ENCODE measurements at regions not wholly inside any gene's neighbourhood (a gene's known extent, or its start where the extent isn't known, plus 50 kb on each side); places are given as distances from the start of the nearest gene placed in this dataset.
"Not testable (repeated sequence)": the region's sequence is repeated elsewhere in the genome, so short reads cannot be mapped to it uniquely, and the experiment has no call there.

GRCh38 chr13:90510319-90510718 is 837.2 kb upstream of the MIR17HG start:
- ATAC-seq (no peak), DNase-seq (ENCODE audit: low read depth in 1 of 2, low spot score in 1 of 2) (no peak), FAIRE-seq (no peak)
- ChIA-PET POLR2A (no interaction called here), CTCF (interaction anchor here (0.6 kb wide), 1 partner anchor 182 kb away, joined by 3 read pairs; no protein-coding TSS in a partner anchor)
- Histone ChIP-seq H3K4me1 (no peaks in the 10 kb centered on the region), H3K4me2 (no peak overlapping the region), H3K4me3 (no peak overlapping the region), H3K9me3 (no peaks in the 10 kb centered on the region), H3K27ac (no peak overlapping the region)
- 47% methylated on average over 2 of the region's 2 CpGs for WGBS (ENCODE audit: missing lambda C conversion rate)
- TF ChIP-seq HEYL (CRISPR knock-in tag; IDR thresholded peaks at IDR 0.05), result no peak
- no peak for TF ChIP-seq NPAS2 (CRISPR knock-in tag; IDR thresholded peaks at IDR 0.05; ENCODE audit: borderline replicate concordance)
- TF ChIP-seq NR3C1 (IDR thresholded peaks at IDR 0.05), result no peak
- no peak for TF ChIP-seq CBX8 (IDR thresholded peaks at IDR 0.05)
- no peak for TF ChIP-seq JUNB (IDR thresholded peaks at IDR 0.05)

- Histone ChIP-seq H3K4me1 (no peaks in the 10 kb centered on the region), H3K4me2 (no peak overlapping the region), H3K27ac (no peak overlapping the region), H3K4me3 (no peak overlapping the region), H3K9me3 (no peaks in the 10 kb centered on the region)
- ChIA-PET POLR2A (no interaction called here), CTCF (no interaction called here)
- WGBS (ENCODE audit: missing lambda C conversion rate), result 73% methylated on average over 2 of the region's 2 CpGs
- FAIRE-seq (no peak), DNase-seq (ENCODE audit: low read depth in 1 of 2, low spot score in 1 of 2) (no peak), ATAC-seq (no peak)
- TF ChIP-seq RNF2 (IDR thresholded peaks at IDR 0.05; ENCODE audit: borderline replicate concordance, low read depth) (no peak), MAFK (IDR thresholded peaks at IDR 0.05; ENCODE audit: partially characterized antibody) (peak; percentile 52), NFE2L2 (conservative IDR thresholded peaks at IDR 0.05; ENCODE audit: low read length) (0 out of 2 replicates have a peak, but pooled peaks have one; percentile 15)
Measured at GRCh38 chr13:90511903-90512302, 835.6 kb upstream of the MIR17HG start.

GRCh38 chr13:90514712-90515111 is 832.8 kb upstream of the MIR17HG start:
- FAIRE-seq; DNase-seq (ENCODE audit: low read depth in 1 of 2, low spot score in 1 of 2); H3K4me3 ChIP-seq; H3K9me3 ChIP-seq; CTCF ChIA-PET; POLR2A ChIA-PET; H3K4me1 ChIP-seq; ATAC-seq; H3K27ac ChIP-seq; H3K4me2 ChIP-seq: not testable (repeated sequence)
- WGBS (ENCODE audit: missing lambda C conversion rate), result 89% methylated on average over 9 of the region's 12 CpGs

GRCh38 chr13:90518417-90518816 is 829.1 kb upstream of the MIR17HG start:
- FAIRE-seq, result no peak

GRCh38 chr13:90519157-90519556 is 828.3 kb upstream of the MIR17HG start:
- ATAC-seq (no peak), FAIRE-seq (no peak), DNase-seq (ENCODE audit: low read depth in 1 of 2, low spot score in 1 of 2) (no peak)
- TF ChIP-seq NFE2L2 (conservative IDR thresholded peaks at IDR 0.05; ENCODE audit: low read length), result no peak
- TF ChIP-seq HDAC2 (IDR thresholded peaks at IDR 0.05), result no peak
- no peak for TF ChIP-seq HOXA7 (CRISPR knock-in tag; IDR thresholded peaks at IDR 0.05)
- TF ChIP-seq FOXS1 (CRISPR knock-in tag; IDR thresholded peaks at IDR 0.05), result no peak
- no peak for TF ChIP-seq PBX3 (IDR thresholded peaks at IDR 0.05)
- no peak for TF ChIP-seq CBX2 (IDR thresholded peaks at IDR 0.05; ENCODE audit: borderline replicate concordance, low read depth)
- no peak for TF ChIP-seq ZNF302 (CRISPR knock-in tag; IDR thresholded peaks at IDR 0.05)
- TF ChIP-seq RCOR1 (IDR thresholded peaks at IDR 0.05; ENCODE audit: low read depth, low read length), result no peak
- no peak for TF ChIP-seq HOXB5 (CRISPR knock-in tag; IDR thresholded peaks at IDR 0.05)
- TF ChIP-seq USF2 (IDR thresholded peaks at IDR 0.05), result no peak
- TF ChIP-seq SMC3 (IDR thresholded peaks at IDR 0.05), result no peak
- no peak for TF ChIP-seq MAX (IDR thresholded peaks at IDR 0.05)
- no peak for TF ChIP-seq GATA3 (IDR thresholded peaks at IDR 0.05; ENCODE audit: borderline replicate concordance)
- no peak for TF ChIP-seq SREBF2 (IDR thresholded peaks at IDR 0.05)
- TF ChIP-seq ATOH8 (CRISPR knock-in tag; IDR thresholded peaks at IDR 0.05; ENCODE audit: low read depth), result no peak
- no peak for TF ChIP-seq MAZ (IDR thresholded peaks at IDR 0.05; ENCODE audit: borderline replicate concordance, low read depth, low read length)
- no peak for TF ChIP-seq CHD2 (IDR thresholded peaks at IDR 0.05; ENCODE audit: low read length, partially characterized antibody)
- H3K27ac ChIP-seq, result no peak overlapping the region
- H3K4me3 ChIP-seq, result no peak overlapping the region
- H3K4me2 ChIP-seq, result no peak overlapping the region
- ChIA-PET POLR2A (no interaction called here), CTCF (interaction anchor here (0.6 kb wide), 1 partner anchor 914 kb away, joined by 4 read pairs; no protein-coding TSS in a partner anchor)
- no peaks in the 10 kb centered on the region for H3K9me3 ChIP-seq
- no CpG with 5 or more reads among the region's 3 CpGs for WGBS (ENCODE audit: missing lambda C conversion rate)
- H3K4me1 ChIP-seq, result no peaks in the 10 kb centered on the region

More at GRCh38 chr13:90518417-90518816, 829.1 kb upstream of the MIR17HG start:
- Histone ChIP-seq H3K4me1 (no peaks in the 10 kb centered on the region), H3K4me2 (no peak overlapping the region), H3K27ac (no peak overlapping the region), H3K9me3 (no peaks in the 10 kb centered on the region), H3K4me3 (no peak overlapping the region)
- ATAC-seq (no peak), DNase-seq (ENCODE audit: low read depth in 1 of 2, low spot score in 1 of 2) (no peak)
- no peak for TF ChIP-seq PHF8 (IDR thresholded peaks at IDR 0.05; ENCODE audit: borderline replicate concordance, low read depth)
- TF ChIP-seq MAFK (IDR thresholded peaks at IDR 0.05; ENCODE audit: partially characterized antibody), result peak; percentile 55
- CTCF ChIA-PET, result no interaction called here
- POLR2A ChIA-PET, result no interaction called here
